ENCODE measurements at regions not wholly inside any gene's neighbourhood (a gene's known extent, or its start where the extent isn't known, plus 50 kb on each side); places are given as distances from the start of the nearest gene placed in this dataset.

- Histone ChIP-seq H2BK120ac (ENCODE audit: low read depth, low read length) (no peak overlapping the region), H3K36me3 (replicated peaks in 1 of 2; ENCODE audit: control insufficient read depth in 2 of 2, insufficient read depth in 2 of 2, low read length in 2 of 2) (no peaks in the 10 kb centered on the region), H2AFZ (ENCODE audit: low read length) (peak overlapping the region; percentile 73), H3K4me3 (ENCODE audit: low read length in 2 of 2) (no peak overlapping the region), H3K4ac (ENCODE audit: low read length) (no peak overlapping the region), H4K91ac (ENCODE audit: low read depth, low read length, poor library complexity) (peak overlapping the region; percentile 58), H3K23ac (ENCODE audit: low read depth, low read length, poor library complexity) (no peak overlapping the region), H3K14ac (ENCODE audit: low read length) (no peak overlapping the region), H3K79me1 (ENCODE audit: low read depth, low read length) (no peaks in the 10 kb centered on the region), H3K4me2 (ENCODE audit: insufficient read depth, low read length, poor library complexity, severe bottlenecking) (no peak overlapping the region), H3K18ac (ENCODE audit: low read length) (peak overlapping the region; percentile 88), H3K4me1 (ENCODE audit: control insufficient read depth in 2 of 2, insufficient read depth in 1 of 2, low read depth in 1 of 2, low read length in 2 of 2) (peaks cover 6 to 12% of the 10 kb centered on the region in 2 donors), H4K8ac (ENCODE audit: low read depth, low read length) (no peak overlapping the region), H3K9me3 (replicated peaks in 1 of 2; ENCODE audit: control insufficient read depth in 2 of 2, insufficient read depth in 1 of 2, low read depth in 1 of 2, low read length in 2 of 2) (no peaks in the 10 kb centered on the region), H2BK15ac (ENCODE audit: low read length) (peak overlapping the region; percentile 86), H2AK5ac (ENCODE audit: low read depth, low read length) (no peak overlapping the region), H3K9ac (ENCODE audit: low read depth, low read length, poor library complexity) (no peak overlapping the region), H3K27me3 (ENCODE audit: control insufficient read depth in 3 of 3, insufficient read depth in 3 of 3, low read depth in 1 of 3, low read length in 3 of 3) (no peaks in the 10 kb centered on the region), H2BK5ac (ENCODE audit: low read length) (no peak overlapping the region), H2BK12ac (ENCODE audit: low read length) (peak overlapping the region; percentile 35), H3K27ac (replicated peaks; ENCODE audit: low read length) (no peak overlapping the region)
- no CpG with 5 or more reads among the region's 12 CpGs for WGBS, 2 donors (ENCODE audit: extremely low coverage in 2 of 2, insufficient read length in 2 of 2, insufficient replicate concordance in 1 of 2)
- no peak for DNase-seq (ENCODE audit: low spot score)
Observed at GRCh38 chr2:42853549-42854206, 61.3 kb upstream of the HAAO start.

- Histone ChIP-seq H3K79me1 (ENCODE audit: low read depth, low read length) (no peaks in the 10 kb centered on the region), H2BK12ac (ENCODE audit: low read length) (no peak overlapping the region), H3K9me3 (replicated peaks in 1 of 2; ENCODE audit: control insufficient read depth in 2 of 2, insufficient read depth in 1 of 2, low read depth in 1 of 2, low read length in 2 of 2) (no peaks in the 10 kb centered on the region), H3K27me3 (ENCODE audit: control insufficient read depth in 3 of 3, insufficient read depth in 3 of 3, low read depth in 1 of 3, low read length in 3 of 3) (no peaks in the 10 kb centered on the region), H3K4me1 (ENCODE audit: control insufficient read depth in 2 of 2, insufficient read depth in 1 of 2, low read depth in 1 of 2, low read length in 2 of 2) (peaks cover 6 to 12% of the 10 kb centered on the region in 2 donors), H3K14ac (ENCODE audit: low read length) (no peak overlapping the region), H3K27ac (replicated peaks; ENCODE audit: low read length) (no peak overlapping the region), H2AFZ (ENCODE audit: low read length) (no peak overlapping the region), H3K9ac (ENCODE audit: low read depth, low read length, poor library complexity) (no peak overlapping the region), H3K4ac (ENCODE audit: low read length) (no peak overlapping the region), H2BK120ac (ENCODE audit: low read depth, low read length) (no peak overlapping the region), H3K4me2 (ENCODE audit: insufficient read depth, low read length, poor library complexity, severe bottlenecking) (no peak overlapping the region), H2BK15ac (ENCODE audit: low read length) (no peak overlapping the region), H3K4me3 (ENCODE audit: low read length in 2 of 2) (no peak overlapping the region), H4K91ac (ENCODE audit: low read depth, low read length, poor library complexity) (peak overlapping the region; percentile 58), H3K23ac (ENCODE audit: low read depth, low read length, poor library complexity) (no peak overlapping the region), H2BK5ac (ENCODE audit: low read length) (no peak overlapping the region), H4K8ac (ENCODE audit: low read depth, low read length) (no peak overlapping the region), H3K18ac (ENCODE audit: low read length) (no peak overlapping the region), H2AK5ac (ENCODE audit: low read depth, low read length) (peak overlapping the region; percentile 5), H3K36me3 (replicated peaks in 1 of 2; ENCODE audit: control insufficient read depth in 2 of 2, insufficient read depth in 2 of 2, low read length in 2 of 2) (no peaks in the 10 kb centered on the region)
- no peak for DNase-seq (ENCODE audit: low spot score)
- no CpG with 5 or more reads among the region's 5 CpGs for WGBS, 2 donors (ENCODE audit: extremely low coverage in 2 of 2, insufficient read length in 2 of 2, insufficient replicate concordance in 1 of 2)
Observed at GRCh38 chr2:42852798-42853197, 60.4 kb upstream of the HAAO start.

- no peak overlapping the region for H3K23ac ChIP-seq (ENCODE audit: low read depth, low read length, poor library complexity)
- H3K18ac ChIP-seq (ENCODE audit: low read length) = peak overlapping the region; percentile 49
- H3K9ac ChIP-seq (ENCODE audit: low read depth, low read length, poor library complexity) = peak overlapping the region; percentile 13
- no peak for DNase-seq (ENCODE audit: low spot score)
- H4K91ac ChIP-seq (ENCODE audit: low read depth, low read length, poor library complexity) = no peak overlapping the region
- WGBS, 2 donors (ENCODE audit: extremely low coverage in 2 of 2, insufficient read length in 2 of 2, insufficient replicate concordance in 1 of 2) = no CpG with 5 or more reads among the region's 3 CpGs
- no peak overlapping the region for H2BK120ac ChIP-seq (ENCODE audit: low read depth, low read length)
- no peaks in the 10 kb centered on the region for H3K79me1 ChIP-seq (ENCODE audit: low read depth, low read length)
- H2AK5ac ChIP-seq (ENCODE audit: low read depth, low read length) = peak overlapping the region; percentile 36
- no peak overlapping the region for H3K4me3 ChIP-seq (ENCODE audit: low read length in 2 of 2)
- H3K27ac ChIP-seq (replicated peaks; ENCODE audit: low read length) = no peak overlapping the region
- H2AFZ ChIP-seq (ENCODE audit: low read length) = no peak overlapping the region
- H3K36me3 ChIP-seq (replicated peaks in 1 of 2; ENCODE audit: control insufficient read depth in 2 of 2, insufficient read depth in 2 of 2, low read length in 2 of 2) = no peaks in the 10 kb centered on the region
- H3K14ac ChIP-seq (ENCODE audit: low read length) = no peak overlapping the region
- no peak overlapping the region for H2BK5ac ChIP-seq (ENCODE audit: low read length)
- no peak overlapping the region for H2BK15ac ChIP-seq (ENCODE audit: low read length)
- no peak overlapping the region for H3K4me2 ChIP-seq (ENCODE audit: insufficient read depth, low read length, poor library complexity, severe bottlenecking)
- H3K27me3 ChIP-seq (ENCODE audit: control insufficient read depth in 3 of 3, insufficient read depth in 3 of 3, low read depth in 1 of 3, low read length in 3 of 3) = no peaks in the 10 kb centered on the region
- no peaks in the 10 kb centered on the region for H3K9me3 ChIP-seq (replicated peaks in 1 of 2; ENCODE audit: control insufficient read depth in 2 of 2, insufficient read depth in 1 of 2, low read depth in 1 of 2, low read length in 2 of 2)
- H3K4me1 ChIP-seq (ENCODE audit: control insufficient read depth in 2 of 2, insufficient read depth in 1 of 2, low read depth in 1 of 2, low read length in 2 of 2) = peaks cover 6 to 12% of the 10 kb centered on the region in 2 donors
- H3K4ac ChIP-seq (ENCODE audit: low read length) = no peak overlapping the region
- H2BK12ac ChIP-seq (ENCODE audit: low read length) = no peak overlapping the region
- H4K8ac ChIP-seq (ENCODE audit: low read depth, low read length) = no peak overlapping the region
Observed at GRCh38 chr2:42851740-42852250, 59.4 kb upstream of the HAAO start.

GRCh38 chr2:42851186-42851585 is 58.8 kb upstream of the HAAO start:
- H2BK5ac ChIP-seq (ENCODE audit: low read length) = no peak overlapping the region
- no CpG with 5 or more reads among the region's 4 CpGs for WGBS, 2 donors (ENCODE audit: extremely low coverage in 2 of 2, insufficient read length in 2 of 2, insufficient replicate concordance in 1 of 2)
- H3K4me3 ChIP-seq (ENCODE audit: low read length in 2 of 2) = no peak overlapping the region
- H3K27me3 ChIP-seq (ENCODE audit: control insufficient read depth in 3 of 3, insufficient read depth in 3 of 3, low read depth in 1 of 3, low read length in 3 of 3) = no peaks in the 10 kb centered on the region
- no peak overlapping the region for H4K91ac ChIP-seq (ENCODE audit: low read depth, low read length, poor library complexity)
- H3K4me2 ChIP-seq (ENCODE audit: insufficient read depth, low read length, poor library complexity, severe bottlenecking) = no peak overlapping the region
- DNase-seq (ENCODE audit: low spot score) = no peak
- H3K36me3 ChIP-seq (replicated peaks in 1 of 2; ENCODE audit: control insufficient read depth in 2 of 2, insufficient read depth in 2 of 2, low read length in 2 of 2) = no peaks in the 10 kb centered on the region
- H2AK5ac ChIP-seq (ENCODE audit: low read depth, low read length) = no peak overlapping the region
- H3K9me3 ChIP-seq (replicated peaks in 1 of 2; ENCODE audit: control insufficient read depth in 2 of 2, insufficient read depth in 1 of 2, low read depth in 1 of 2, low read length in 2 of 2) = no peaks in the 10 kb centered on the region
- H3K79me1 ChIP-seq (ENCODE audit: low read depth, low read length) = no peaks in the 10 kb centered on the region
- H2BK120ac ChIP-seq (ENCODE audit: low read depth, low read length) = no peak overlapping the region
- H3K27ac ChIP-seq (replicated peaks; ENCODE audit: low read length) = no peak overlapping the region
- H2BK15ac ChIP-seq (ENCODE audit: low read length) = no peak overlapping the region
- no peak overlapping the region for H3K23ac ChIP-seq (ENCODE audit: low read depth, low read length, poor library complexity)
- no peak overlapping the region for H2AFZ ChIP-seq (ENCODE audit: low read length)
- no peak overlapping the region for H2BK12ac ChIP-seq (ENCODE audit: low read length)
- H3K4ac ChIP-seq (ENCODE audit: low read length) = no peak overlapping the region
- H3K18ac ChIP-seq (ENCODE audit: low read length) = no peak overlapping the region
- no peak overlapping the region for H4K8ac ChIP-seq (ENCODE audit: low read depth, low read length)
- H3K14ac ChIP-seq (ENCODE audit: low read length) = no peak overlapping the region
- H3K4me1 ChIP-seq (ENCODE audit: control insufficient read depth in 2 of 2, insufficient read depth in 1 of 2, low read depth in 1 of 2, low read length in 2 of 2) = peaks cover 6 to 12% of the 10 kb centered on the region in 2 donors
- no peak overlapping the region for H3K9ac ChIP-seq (ENCODE audit: low read depth, low read length, poor library complexity)

Measured in neuronal stem cell (in vitro differentiated cells).